Smooth muscle cell (in vitro differentiated cells): ENCODE measurements at regions not wholly inside any gene's neighbourhood (a gene's known extent, or its start where the extent isn't known, plus 50 kb on each side); places are given as distances from the start of the nearest gene placed in this dataset.
A peak's percentile ranks its signal among the peaks of the same experiment; 100 is the strongest.

Experiments
- DNase-seq: peaks from one replicate; lab custom pipeline; 2025; ENCODE audit not compliant: unreplicated experiment; lab: John Stamatoyannopoulos, UW
- H2AFZ ChIP-seq: fragments of 200-600 bp; sonication (generic); 2 replicates; pipeline ENCODE4 v1.6.0; 2016; ENCODE audit warnings: antibody characterized with exemption, low read depth, mild to moderate bottlenecking
- H3F3A ChIP-seq: fragments of 200-600 bp; sonication (generic); 2 replicates; pipeline ENCODE4 v1.6.0; 2017; ENCODE audit warnings: antibody characterized with exemption, low read depth
- H3K27ac ChIP-seq: fragments of 200-600 bp; sonication (generic); 2 replicates; pipeline ENCODE4 v1.5.1; 2016; ENCODE audit warnings: low read depth, mild to moderate bottlenecking
- H3K27me3 ChIP-seq: fragments of 200-600 bp; sonication (generic); 2 replicates; pipeline ENCODE4 v1.6.1; 2016; ENCODE audit warnings: low read depth, mild to moderate bottlenecking
- H3K36me3 ChIP-seq: fragments of 200-600 bp; sonication (generic); 2 replicates; pipeline ENCODE4 v1.5.1; 2016; ENCODE audit warnings: low read depth
- H3K4me1 ChIP-seq: fragments of 200-600 bp; sonication (generic); 2 replicates; pipeline ENCODE4 v1.5.1; 2016; ENCODE audit warnings: low read depth
- H3K4me2 ChIP-seq: fragments of 200-600 bp; sonication (generic); 2 replicates; pipeline ENCODE4 v1.6.0; 2016; ENCODE audit warnings: mild to moderate bottlenecking
- H3K4me3 ChIP-seq: fragments of 200-600 bp; sonication (generic); 2 replicates; pipeline ENCODE4 v1.5.1; 2016; ENCODE audit warnings: mild to moderate bottlenecking
- H3K79me2 ChIP-seq: fragments of 200-600 bp; sonication (generic); 2 replicates; pipeline ENCODE4 v1.6.0; 2016; ENCODE audit warnings: low read depth, mild to moderate bottlenecking
- H3K9ac ChIP-seq: fragments of 200-600 bp; sonication (generic); 2 replicates; pipeline ENCODE4 v1.6.0; 2016; ENCODE audit warnings: low read depth
- H3K9me3 ChIP-seq: fragments of 200-600 bp; sonication (generic); replicated peaks from 2 replicates; pipeline ENCODE4 v1.5.1; 2016; ENCODE audit warnings: low read depth
- H4K20me1 ChIP-seq: fragments of 200-600 bp; sonication (generic); 2 replicates; pipeline ENCODE4 v1.6.0; 2016; ENCODE audit warnings: low read depth
- WGBS: methylation state at CpG from one replicate; pipeline ENCODE4 v1.1.7; 2016; ENCODE audit warnings: low lambda C conversion rate; 5-methylcytosine and 5-hydroxymethylcytosine counted together
- TF ChIP-seq, protein P1 (sequence below): fragments of 200-600 bp; sonication (generic); IDR thresholded peaks from 2 replicates; pipeline ENCODE4 v1.5.1; 2017; ENCODE audit warnings: borderline replicate concordance, mild to moderate bottlenecking, antibody characterized with exemption; ENCODE audit not compliant: insufficient read depth, poor library complexity, severe bottlenecking

DNA sequence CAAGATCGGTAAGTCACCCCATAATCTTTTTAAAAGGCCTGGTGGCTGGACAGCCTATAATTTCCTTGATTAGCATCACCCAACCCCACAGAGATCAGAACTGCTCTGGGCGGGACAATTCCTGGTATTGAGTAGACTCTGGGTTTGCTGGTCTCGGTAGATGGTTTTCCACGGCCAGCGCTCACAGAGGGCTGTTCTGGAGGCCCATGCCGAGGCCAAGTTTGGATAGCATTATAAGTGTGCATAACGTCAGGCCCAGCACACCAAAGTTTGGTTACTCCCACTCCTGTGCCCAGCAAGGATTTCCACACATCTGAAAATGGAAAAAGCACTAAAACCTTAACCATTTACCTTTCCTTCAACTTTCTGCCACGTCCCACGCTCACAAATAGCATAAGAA lies 104.7 kb upstream of the RREB1 start:
- DNase-seq = no peak
- Histone ChIP-seq H3K4me1 (peaks cover 3% of the 10 kb centered on the region), H3K36me3 (no peaks in the 10 kb centered on the region), H3K4me3 (no peak overlapping the region), H3K79me2 (no peaks in the 10 kb centered on the region), H3K9ac (no peak overlapping the region), H3K4me2 (no peak overlapping the region), H4K20me1 (no peaks in the 10 kb centered on the region), H3K27me3 (no peaks in the 10 kb centered on the region), H3F3A (no peaks in the 10 kb centered on the region), H3K9me3 (no peaks in the 10 kb centered on the region), H2AFZ (no peak overlapping the region), H3K27ac (no peak overlapping the region)
- TF ChIP-seq, protein P1, sequence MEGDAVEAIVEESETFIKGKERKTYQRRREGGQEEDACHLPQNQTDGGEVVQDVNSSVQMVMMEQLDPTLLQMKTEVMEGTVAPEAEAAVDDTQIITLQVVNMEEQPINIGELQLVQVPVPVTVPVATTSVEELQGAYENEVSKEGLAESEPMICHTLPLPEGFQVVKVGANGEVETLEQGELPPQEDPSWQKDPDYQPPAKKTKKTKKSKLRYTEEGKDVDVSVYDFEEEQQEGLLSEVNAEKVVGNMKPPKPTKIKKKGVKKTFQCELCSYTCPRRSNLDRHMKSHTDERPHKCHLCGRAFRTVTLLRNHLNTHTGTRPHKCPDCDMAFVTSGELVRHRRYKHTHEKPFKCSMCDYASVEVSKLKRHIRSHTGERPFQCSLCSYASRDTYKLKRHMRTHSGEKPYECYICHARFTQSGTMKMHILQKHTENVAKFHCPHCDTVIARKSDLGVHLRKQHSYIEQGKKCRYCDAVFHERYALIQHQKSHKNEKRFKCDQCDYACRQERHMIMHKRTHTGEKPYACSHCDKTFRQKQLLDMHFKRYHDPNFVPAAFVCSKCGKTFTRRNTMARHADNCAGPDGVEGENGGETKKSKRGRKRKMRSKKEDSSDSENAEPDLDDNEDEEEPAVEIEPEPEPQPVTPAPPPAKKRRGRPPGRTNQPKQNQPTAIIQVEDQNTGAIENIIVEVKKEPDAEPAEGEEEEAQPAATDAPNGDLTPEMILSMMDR = no peak
- 93% methylated on average over 9 of the region's 9 CpGs for WGBS

DNA sequence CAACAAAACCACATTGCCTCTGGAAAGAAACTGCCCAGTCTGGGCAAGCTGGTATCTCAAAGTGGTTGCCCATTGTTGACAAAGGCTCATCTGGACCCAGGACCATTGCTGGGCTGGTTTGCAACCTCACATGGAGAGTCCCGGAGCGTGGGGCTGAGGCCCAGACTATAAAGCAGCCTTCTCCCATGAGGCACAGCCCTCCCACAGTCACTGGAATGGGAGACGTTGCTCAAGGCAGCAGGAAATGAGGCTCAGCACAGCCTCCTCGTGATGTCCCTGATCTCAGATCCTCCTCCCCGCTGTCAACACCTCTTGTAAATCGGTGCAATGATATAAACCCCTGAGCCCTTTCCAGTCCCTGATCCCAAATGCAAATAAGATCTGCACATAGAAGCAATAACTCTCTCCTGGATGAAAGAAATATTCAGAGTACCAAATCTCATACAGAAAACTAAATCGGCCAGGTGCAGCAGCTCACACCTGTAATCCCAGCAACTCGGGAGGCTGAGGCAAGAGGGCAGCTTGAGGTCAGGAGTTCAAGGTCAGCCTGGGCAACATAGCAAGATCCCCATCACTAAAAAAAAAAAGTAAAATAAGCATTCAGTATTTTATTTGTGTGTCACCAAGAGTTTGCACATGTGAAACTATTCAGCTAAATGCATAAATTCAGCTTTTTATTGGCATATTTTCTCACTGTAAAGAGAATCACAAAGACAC lies 103.0 kb upstream of the RREB1 start:
- no peak overlapping the region for H3K27ac ChIP-seq
- H3F3A ChIP-seq = no peaks in the 10 kb centered on the region
- no peaks in the 10 kb centered on the region for H3K9me3 ChIP-seq
- H3K36me3 ChIP-seq = no peaks in the 10 kb centered on the region
- no peaks in the 10 kb centered on the region for H3K27me3 ChIP-seq
- H4K20me1 ChIP-seq = no peaks in the 10 kb centered on the region
- H3K4me1 ChIP-seq = peaks cover 5% of the 10 kb centered on the region
- H2AFZ ChIP-seq = peak overlapping the region; percentile 75
- no peak overlapping the region for H3K4me3 ChIP-seq
- H3K9ac ChIP-seq = no peak overlapping the region
- no peaks in the 10 kb centered on the region for H3K79me2 ChIP-seq
- H3K4me2 ChIP-seq = no peak overlapping the region
- no peak for DNase-seq
- WGBS = 44% methylated on average over 8 of the region's 8 CpGs
- TF ChIP-seq, protein P1 = no peak

DNA sequence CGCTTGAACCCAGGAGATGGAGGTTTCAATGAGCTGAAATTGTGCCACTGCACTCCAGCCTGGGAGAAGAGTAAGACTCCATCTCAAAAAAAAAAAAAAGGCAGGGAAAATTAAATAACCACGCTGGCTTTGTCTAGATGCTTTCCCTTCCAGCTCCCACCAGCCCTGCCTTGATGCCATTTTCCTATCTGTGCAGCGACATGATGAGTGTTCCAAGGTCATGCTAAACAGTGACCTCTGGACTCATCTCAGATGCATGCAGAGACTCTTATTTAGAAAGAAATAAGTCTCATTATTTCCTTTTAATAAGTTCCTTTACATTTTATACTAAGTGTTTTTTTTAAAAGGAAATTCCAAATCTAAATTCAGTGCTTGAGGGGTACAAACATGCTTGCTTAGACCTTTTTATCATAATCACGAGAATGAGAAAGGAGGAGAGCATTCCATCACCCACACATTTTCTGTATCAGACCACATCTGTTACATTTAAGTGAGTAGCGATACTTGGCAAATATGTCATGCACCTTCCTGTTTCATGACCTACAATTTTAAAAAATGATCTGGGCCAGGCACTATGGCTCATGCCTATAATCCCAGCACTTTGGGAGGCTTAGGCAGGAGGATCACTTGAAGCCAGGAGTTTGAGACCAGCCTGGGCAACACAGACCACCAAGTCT lies 101.1 kb upstream of the RREB1 start:
- Histone ChIP-seq H3K79me2 (no peaks in the 10 kb centered on the region), H2AFZ (no peak overlapping the region), H3K9ac (no peak overlapping the region), H3K4me3 (no peak overlapping the region), H3K4me1 (peaks cover 5% of the 10 kb centered on the region), H3K27me3 (no peaks in the 10 kb centered on the region), H3K27ac (no peak overlapping the region), H3F3A (no peaks in the 10 kb centered on the region), H3K4me2 (no peak overlapping the region), H3K9me3 (no peaks in the 10 kb centered on the region), H3K36me3 (no peaks in the 10 kb centered on the region), H4K20me1 (no peaks in the 10 kb centered on the region)
- no peak for DNase-seq
- TF ChIP-seq, protein P1 = no peak
- WGBS = 63% methylated on average over 5 of the region's 5 CpGs

DNA sequence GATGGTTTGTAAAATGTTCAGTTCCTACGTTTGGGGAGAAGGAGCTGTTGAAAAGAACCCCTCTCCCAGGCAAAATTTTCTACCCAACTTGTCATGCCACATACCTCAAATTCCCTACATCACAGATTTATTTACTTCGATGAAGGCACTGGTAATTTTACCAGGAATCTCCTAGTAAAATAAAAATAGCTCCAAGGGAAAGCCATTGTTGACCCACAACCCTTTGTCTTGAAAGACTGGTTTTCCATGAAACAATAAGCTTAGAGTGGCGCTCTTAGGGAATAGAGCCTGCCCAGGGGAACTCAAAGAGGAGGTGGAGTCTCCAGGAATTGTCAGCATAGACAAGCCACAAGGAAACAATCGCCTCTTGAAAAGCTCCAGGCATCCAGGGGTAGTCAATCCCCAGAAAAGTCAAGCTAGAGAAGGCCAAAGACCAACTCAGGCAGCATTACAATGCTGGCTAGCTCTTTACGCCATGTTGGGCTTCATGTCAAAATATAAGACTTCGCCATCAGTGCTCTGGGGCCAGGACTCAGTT lies 99.2 kb upstream of the RREB1 start:
- H2AFZ ChIP-seq = no peak overlapping the region
- H3K27ac ChIP-seq = no peak overlapping the region
- H3K4me1 ChIP-seq = peaks cover 5% of the 10 kb centered on the region
- no peak overlapping the region for H3K4me3 ChIP-seq
- no peaks in the 10 kb centered on the region for H3K27me3 ChIP-seq
- H3F3A ChIP-seq = no peaks in the 10 kb centered on the region
- 74% methylated on average over 6 of the region's 6 CpGs for WGBS
- TF ChIP-seq, protein P1 = no peak
- no peaks in the 10 kb centered on the region for H3K36me3 ChIP-seq
- DNase-seq = no peak
- no peaks in the 10 kb centered on the region for H3K9me3 ChIP-seq
- no peak overlapping the region for H3K9ac ChIP-seq
- H4K20me1 ChIP-seq = no peaks in the 10 kb centered on the region
- no peaks in the 10 kb centered on the region for H3K79me2 ChIP-seq
- no peak overlapping the region for H3K4me2 ChIP-seq
